ENCODE measurements at regions not wholly inside any gene's neighbourhood (a gene's known extent, or its start where the extent isn't known, plus 50 kb on each side); places are given as distances from the start of the nearest gene placed in this dataset.

DNA sequence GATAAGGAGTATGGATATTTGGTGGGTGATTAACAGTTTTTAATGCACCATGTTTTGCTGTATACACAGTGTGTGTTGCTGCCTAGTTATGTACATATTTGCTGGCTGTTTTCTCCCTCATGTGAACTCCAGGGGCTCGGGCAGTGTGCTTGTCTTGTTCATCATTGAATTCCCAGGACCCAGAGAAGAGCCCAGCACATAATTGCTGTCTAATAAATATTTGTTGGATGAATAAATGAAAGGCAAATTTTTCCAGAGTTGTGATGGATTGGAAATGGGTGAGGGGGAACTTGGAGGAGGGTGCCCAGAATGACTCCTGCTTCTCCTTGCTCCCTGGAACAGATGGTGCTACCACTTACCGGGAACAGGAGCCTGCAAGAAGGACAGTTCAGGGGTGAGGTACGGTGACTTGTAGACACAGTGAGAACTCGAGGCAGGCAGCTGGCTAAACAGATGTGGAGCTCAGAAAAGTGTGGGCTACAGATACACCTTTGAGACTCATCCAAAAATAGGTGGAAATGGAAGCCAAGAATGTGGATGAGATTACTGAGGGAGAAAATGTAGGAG, 586.8 kb upstream of the MGMT start:
- POLR2A ChIA-PET: no interaction called here
- BruUV-seq (replicated peaks): no TSS peak
- H3K27me3 ChIP-seq (ENCODE audit: insufficient read depth, low read length): no peaks in the 10 kb centered on the region
- H3K9ac ChIP-seq (ENCODE audit: low read length): no peak overlapping the region
- H3K36me3 ChIP-seq (ENCODE audit: control insufficient read depth in 1 of 2, insufficient read depth in 2 of 2, low read length in 2 of 2): no peaks in the 10 kb centered on the region
- H3K4me1 ChIP-seq (ENCODE audit: control insufficient read depth in 1 of 2, insufficient read depth in 2 of 2, low read length in 2 of 2): no peaks in the 10 kb centered on the region
- no peaks in the 10 kb centered on the region for H3K9me2 ChIP-seq (ENCODE audit: insufficient read depth)
- H3K4me2 ChIP-seq (ENCODE audit: low read length): no peak overlapping the region
- no peak overlapping the region for H3K27ac ChIP-seq (ENCODE audit: low read depth, low read length)
- H2AFZ ChIP-seq (ENCODE audit: low read depth, low read length, poor library complexity, severe bottlenecking): no peak overlapping the region
- DNase-seq (ENCODE audit: low read depth, low spot score) (no peak), ATAC-seq (no peak)
- H3K9me3 ChIP-seq (ENCODE audit: control insufficient read depth in 1 of 2, insufficient read depth in 1 of 2, low read depth in 1 of 2, low read length in 2 of 2): peaks cover 0 to 5% of the 10 kb centered on the region in 2 experiments; a peak in 2 of 4 replicates
- TF ChIP-seq POLR2A (IDR thresholded peaks at IDR 0.05; ENCODE audit: borderline replicate concordance, extremely low read depth, insufficient read depth, insufficient read length) (no peak), ZFX (IDR thresholded peaks at IDR 0.05) (no peak), ELF1 (IDR thresholded peaks at IDR 0.05; ENCODE audit: borderline replicate concordance, low read depth) (no peak), JUND (IDR thresholded peaks at IDR 0.05) (no peak), ZNF274 (IDR thresholded peaks at IDR 0.05; ENCODE audit: low read depth, low read length) (no peak), FOSL1 (IDR thresholded peaks at IDR 0.05; ENCODE audit: low read depth) (no peak), CEBPB (IDR thresholded peaks at IDR 0.05; ENCODE audit: low read depth) (no peak), TCF7L2 (IDR thresholded peaks at IDR 0.05; ENCODE audit: borderline replicate concordance, extremely low read depth, insufficient read depth, insufficient read length) (no peak), SIN3A (IDR thresholded peaks at IDR 0.05; ENCODE audit: low read depth) (no peak), SRF (IDR thresholded peaks at IDR 0.05; ENCODE audit: low read depth) (no peak), RAD21 (IDR thresholded peaks at IDR 0.05; ENCODE audit: low read depth) (no peak)
- TF ChIP-seq, protein P1, sequence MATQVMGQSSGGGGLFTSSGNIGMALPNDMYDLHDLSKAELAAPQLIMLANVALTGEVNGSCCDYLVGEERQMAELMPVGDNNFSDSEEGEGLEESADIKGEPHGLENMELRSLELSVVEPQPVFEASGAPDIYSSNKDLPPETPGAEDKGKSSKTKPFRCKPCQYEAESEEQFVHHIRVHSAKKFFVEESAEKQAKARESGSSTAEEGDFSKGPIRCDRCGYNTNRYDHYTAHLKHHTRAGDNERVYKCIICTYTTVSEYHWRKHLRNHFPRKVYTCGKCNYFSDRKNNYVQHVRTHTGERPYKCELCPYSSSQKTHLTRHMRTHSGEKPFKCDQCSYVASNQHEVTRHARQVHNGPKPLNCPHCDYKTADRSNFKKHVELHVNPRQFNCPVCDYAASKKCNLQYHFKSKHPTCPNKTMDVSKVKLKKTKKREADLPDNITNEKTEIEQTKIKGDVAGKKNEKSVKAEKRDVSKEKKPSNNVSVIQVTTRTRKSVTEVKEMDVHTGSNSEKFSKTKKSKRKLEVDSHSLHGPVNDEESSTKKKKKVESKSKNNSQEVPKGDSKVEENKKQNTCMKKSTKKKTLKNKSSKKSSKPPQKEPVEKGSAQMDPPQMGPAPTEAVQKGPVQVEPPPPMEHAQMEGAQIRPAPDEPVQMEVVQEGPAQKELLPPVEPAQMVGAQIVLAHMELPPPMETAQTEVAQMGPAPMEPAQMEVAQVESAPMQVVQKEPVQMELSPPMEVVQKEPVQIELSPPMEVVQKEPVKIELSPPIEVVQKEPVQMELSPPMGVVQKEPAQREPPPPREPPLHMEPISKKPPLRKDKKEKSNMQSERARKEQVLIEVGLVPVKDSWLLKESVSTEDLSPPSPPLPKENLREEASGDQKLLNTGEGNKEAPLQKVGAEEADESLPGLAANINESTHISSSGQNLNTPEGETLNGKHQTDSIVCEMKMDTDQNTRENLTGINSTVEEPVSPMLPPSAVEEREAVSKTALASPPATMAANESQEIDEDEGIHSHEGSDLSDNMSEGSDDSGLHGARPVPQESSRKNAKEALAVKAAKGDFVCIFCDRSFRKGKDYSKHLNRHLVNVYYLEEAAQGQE (IDR thresholded peaks at IDR 0.05; ENCODE audit: low read depth): no peak
- TF ChIP-seq, protein P2, sequence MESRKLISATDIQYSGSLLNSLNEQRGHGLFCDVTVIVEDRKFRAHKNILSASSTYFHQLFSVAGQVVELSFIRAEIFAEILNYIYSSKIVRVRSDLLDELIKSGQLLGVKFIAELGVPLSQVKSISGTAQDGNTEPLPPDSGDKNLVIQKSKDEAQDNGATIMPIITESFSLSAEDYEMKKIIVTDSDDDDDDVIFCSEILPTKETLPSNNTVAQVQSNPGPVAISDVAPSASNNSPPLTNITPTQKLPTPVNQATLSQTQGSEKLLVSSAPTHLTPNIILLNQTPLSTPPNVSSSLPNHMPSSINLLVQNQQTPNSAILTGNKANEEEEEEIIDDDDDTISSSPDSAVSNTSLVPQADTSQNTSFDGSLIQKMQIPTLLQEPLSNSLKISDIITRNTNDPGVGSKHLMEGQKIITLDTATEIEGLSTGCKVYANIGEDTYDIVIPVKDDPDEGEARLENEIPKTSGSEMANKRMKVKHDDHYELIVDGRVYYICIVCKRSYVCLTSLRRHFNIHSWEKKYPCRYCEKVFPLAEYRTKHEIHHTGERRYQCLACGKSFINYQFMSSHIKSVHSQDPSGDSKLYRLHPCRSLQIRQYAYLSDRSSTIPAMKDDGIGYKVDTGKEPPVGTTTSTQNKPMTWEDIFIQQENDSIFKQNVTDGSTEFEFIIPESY (IDR thresholded peaks at IDR 0.05; ENCODE audit: extremely low read depth, insufficient replicate concordance, low read length): no peak
- TF ChIP-seq, protein P3, sequence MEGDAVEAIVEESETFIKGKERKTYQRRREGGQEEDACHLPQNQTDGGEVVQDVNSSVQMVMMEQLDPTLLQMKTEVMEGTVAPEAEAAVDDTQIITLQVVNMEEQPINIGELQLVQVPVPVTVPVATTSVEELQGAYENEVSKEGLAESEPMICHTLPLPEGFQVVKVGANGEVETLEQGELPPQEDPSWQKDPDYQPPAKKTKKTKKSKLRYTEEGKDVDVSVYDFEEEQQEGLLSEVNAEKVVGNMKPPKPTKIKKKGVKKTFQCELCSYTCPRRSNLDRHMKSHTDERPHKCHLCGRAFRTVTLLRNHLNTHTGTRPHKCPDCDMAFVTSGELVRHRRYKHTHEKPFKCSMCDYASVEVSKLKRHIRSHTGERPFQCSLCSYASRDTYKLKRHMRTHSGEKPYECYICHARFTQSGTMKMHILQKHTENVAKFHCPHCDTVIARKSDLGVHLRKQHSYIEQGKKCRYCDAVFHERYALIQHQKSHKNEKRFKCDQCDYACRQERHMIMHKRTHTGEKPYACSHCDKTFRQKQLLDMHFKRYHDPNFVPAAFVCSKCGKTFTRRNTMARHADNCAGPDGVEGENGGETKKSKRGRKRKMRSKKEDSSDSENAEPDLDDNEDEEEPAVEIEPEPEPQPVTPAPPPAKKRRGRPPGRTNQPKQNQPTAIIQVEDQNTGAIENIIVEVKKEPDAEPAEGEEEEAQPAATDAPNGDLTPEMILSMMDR (IDR thresholded peaks at IDR 0.05 in 2 of 3, conservative IDR thresholded peaks at IDR 0.05 in 1 of 3; ENCODE audit: borderline replicate concordance in 1 of 3, insufficient read depth in 1 of 3, low read depth in 2 of 3, low read length in 2 of 3): no peak
- RAD21 ChIA-PET (ENCODE audit: low non-redundant PET in 1 of 2, low total read pairs in 2 of 2, uncharacterized antibody in 2 of 2, unreplicated experiment in 2 of 2): no interaction called here
- intact Hi-C loops (cut with micrococcal nuclease): no loop called here
- H4K20me1 ChIP-seq (ENCODE audit: insufficient read depth): no peaks in the 10 kb centered on the region
- no peaks in the 10 kb centered on the region for H3K79me2 ChIP-seq (ENCODE audit: insufficient read depth, low read length)
- H3K4me3 ChIP-seq (replicated peaks in 1 of 2; ENCODE audit: low read depth in 1 of 2, low read length in 2 of 2): no peak overlapping the region
- CTCF ChIA-PET: no interaction called here
